Nucleus accumbens (tissue), 56 donors: ENCODE measurements at regions not wholly inside any gene's neighbourhood (a gene's known extent, or its start where the extent isn't known, plus 50 kb on each side); places are given as distances from the start of the nearest gene placed in this dataset.
"Not testable (repeated sequence)": the region's sequence is repeated elsewhere in the genome, so short reads cannot be mapped to it uniquely, and the experiment has no call there.

Experiments
- DNase-seq, 56 donors: peaks; one replicate each; lab custom pipeline; 2025; lab: John Stamatoyannopoulos, UW

DNA sequence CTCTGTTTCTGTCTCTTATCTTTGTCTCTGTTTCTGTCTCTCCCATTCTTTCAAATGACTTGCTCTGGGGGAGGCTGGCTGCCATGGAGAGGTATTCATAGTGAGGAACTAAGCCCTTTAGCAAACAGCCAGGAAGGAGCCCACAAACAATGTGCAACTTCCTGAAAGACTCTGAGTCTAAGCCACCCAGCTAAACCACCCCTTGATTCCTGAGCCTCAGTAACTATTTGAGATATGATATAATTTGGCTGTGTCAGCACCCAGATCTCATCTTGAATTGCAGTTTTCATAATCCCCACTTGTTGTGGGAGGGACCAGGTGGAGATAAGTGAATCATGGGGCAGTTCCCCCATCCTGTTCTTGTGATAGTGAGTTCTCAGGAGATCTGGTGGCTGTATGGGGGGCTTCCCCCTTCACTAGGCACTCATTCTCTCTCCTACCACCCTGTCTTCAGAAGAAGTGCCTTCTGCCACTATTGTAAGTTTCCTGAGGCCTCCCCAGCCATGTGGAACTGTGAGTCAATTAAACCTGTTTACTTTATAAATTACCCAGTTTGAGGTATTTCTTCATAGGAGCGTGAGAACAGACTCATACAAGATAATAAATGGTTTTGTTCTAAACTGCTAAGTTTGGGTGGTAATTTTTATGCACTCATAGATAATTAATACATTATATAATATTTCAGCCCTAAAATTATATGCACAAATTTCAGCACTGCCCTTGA, 121.2 kb upstream of the FOXP2 start:
- no peak for DNase-seq

- no peak for DNase-seq
Measured at GRCh38 chr7:114279901-114280300, 134.7 kb upstream of the FOXP2 start.

- no peak for DNase-seq
Measured at GRCh38 chr7:114273218-114273617, 141.4 kb upstream of the FOXP2 start.

DNA sequence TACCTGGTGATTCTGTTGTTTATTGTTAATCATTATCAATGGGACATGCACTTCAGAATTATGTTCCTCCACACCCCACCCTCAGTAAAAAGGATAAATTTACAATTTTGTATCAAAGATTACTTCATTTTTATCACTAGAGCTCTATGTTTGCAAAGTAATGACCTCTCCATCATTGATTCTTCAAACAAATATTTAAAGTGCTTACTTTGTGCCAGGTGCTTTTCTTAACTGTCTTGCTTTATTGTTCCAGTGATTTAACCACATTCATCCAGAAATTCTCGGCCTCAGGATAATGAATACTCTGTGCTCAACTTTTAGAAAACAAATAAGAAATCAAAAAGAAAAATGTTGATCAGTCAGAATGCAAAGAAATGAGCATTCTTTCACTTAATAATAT, 144.9 kb upstream of the FOXP2 start:
- DNase-seq = no peak

GRCh38 chr7:114267550-114267949, 147.1 kb upstream of the FOXP2 start:
- DNase-seq = not testable (repeated sequence)

DNA sequence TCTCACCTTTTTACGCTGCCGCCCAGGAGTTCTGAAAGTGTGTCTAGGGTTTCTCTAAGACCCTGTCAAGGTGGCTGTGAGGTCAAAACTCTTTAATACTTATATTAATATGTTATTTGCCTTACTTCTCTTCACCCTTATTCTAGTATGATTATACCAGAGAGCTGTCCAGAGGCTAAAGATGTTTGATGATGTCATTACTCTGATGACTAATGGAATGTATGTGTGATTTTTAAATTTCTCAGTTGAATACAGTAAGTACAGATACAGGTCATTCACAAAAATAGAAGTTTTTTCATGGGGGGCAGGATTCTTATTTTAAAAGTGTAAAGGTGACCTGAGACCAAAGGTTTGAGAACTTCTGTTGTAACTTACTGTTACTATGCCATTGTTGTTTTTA, 150.6 kb upstream of the FOXP2 start:
- DNase-seq = no peak

DNA sequence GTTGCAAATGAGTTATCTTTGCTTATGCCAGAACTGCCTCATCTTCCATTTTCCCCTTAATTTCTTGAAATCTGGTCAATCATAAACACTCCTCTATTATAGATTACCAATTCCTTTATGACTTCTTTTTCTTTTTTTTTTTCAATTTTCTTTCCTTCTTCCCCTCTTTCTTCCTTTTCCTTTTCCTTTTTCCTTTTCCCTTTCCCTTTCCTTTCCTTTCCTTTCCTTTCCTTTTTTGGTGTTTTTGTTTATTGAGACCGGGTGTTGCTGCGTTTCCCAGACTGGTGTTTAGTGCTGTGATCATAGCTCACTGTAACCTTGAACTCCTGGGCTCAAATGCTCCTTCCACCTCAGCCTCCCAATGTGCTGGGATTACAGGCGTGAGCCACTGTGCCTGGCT, 151.4 kb upstream of the FOXP2 start:
- DNase-seq = no peak

DNA sequence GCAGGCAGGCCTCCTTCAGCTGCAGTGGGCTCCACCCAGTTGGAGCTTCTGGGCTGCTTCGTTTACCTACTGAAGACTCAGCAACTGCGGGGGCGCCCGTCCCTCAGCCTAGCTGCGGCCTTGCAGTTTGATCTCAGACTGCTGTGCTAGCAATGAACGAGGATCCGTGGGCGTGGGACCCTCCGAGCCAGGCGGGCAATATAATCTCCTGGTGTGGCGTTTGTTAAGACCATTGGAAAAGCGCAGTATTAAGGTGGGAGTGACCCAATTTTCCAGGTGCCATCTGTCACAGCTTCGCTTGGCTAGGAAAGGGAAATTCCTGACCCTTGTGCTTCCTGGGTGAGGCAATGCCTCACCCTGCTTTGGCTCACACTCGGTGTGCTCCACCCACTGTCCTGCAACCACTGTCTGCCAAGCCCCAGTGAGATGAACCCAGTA, 159.2 kb upstream of the FOXP2 start:
- DNase-seq = no peak

GRCh38 chr7:114243646-114244045, 171.0 kb upstream of the FOXP2 start:
- DNase-seq = no peak

- DNase-seq = no peak
Measured at GRCh38 chr7:114242992-114243507, 171.6 kb upstream of the FOXP2 start.

DNA sequence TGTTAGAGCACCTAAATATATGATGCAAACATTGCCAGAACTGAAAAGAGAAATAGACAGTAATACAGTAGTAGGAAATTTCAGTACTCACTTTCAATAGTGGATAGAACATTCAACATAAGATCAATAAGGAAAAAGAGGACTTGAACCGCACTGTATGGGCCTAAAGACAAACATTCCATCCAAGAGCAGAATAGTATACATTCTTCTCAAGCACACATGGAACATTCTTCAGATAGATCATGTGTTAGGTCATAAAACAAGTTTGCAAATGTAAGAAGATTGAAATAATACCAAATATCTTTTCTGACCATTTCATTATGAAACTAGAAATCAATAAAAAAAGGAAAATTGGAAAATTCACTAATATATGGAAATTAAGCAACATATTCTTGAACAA, 185.4 kb upstream of the FOXP2 start:
- DNase-seq = no peak

GRCh38 chr7:114225784-114226183, 188.8 kb upstream of the FOXP2 start:
- DNase-seq = no peak

- DNase-seq = no peak
Measured at GRCh38 chr7:114218283-114218682, 196.3 kb upstream of the FOXP2 start.

DNA sequence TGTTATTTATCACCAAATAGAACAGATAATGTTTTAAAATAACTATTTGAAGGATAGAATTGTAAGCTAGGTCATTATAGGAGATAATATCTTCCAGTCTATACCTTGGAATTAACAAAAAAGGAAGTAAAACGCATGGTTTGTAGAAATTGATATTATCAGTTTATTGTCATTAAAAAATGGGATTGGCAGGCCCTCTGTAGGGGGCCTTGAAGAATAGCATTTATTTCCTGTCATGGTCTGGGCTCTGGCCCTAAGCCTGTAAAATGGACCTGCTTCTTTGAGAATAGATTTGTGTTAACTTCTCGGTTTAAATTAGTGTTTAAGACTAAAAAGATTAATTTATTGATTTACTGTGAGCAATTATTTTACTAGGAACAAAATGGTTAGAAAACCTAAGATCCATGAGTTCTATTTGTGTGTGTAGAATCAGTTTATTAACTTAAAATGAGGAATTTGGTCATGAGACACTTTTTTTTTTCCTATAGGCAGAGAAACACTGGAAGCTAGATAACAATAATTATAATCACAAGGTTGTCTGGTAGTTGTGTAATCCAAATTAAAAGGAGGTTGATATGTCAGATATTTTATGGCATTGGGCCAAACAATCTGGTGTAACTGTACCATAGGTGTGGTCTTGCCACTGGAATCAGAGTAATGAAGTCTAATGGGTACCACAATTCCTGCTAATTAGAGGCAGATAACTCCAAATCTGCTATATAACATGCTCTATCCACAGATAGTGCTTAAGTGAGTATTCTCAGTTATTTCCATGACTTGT, 197.4 kb upstream of the FOXP2 start:
- DNase-seq = no peak

- no peak for DNase-seq
Measured at GRCh38 chr7:114214466-114214865, 200.1 kb upstream of the FOXP2 start.

GRCh38 chr7:114212721-114213429, 201.7 kb upstream of the FOXP2 start:
- no peak for DNase-seq

DNA sequence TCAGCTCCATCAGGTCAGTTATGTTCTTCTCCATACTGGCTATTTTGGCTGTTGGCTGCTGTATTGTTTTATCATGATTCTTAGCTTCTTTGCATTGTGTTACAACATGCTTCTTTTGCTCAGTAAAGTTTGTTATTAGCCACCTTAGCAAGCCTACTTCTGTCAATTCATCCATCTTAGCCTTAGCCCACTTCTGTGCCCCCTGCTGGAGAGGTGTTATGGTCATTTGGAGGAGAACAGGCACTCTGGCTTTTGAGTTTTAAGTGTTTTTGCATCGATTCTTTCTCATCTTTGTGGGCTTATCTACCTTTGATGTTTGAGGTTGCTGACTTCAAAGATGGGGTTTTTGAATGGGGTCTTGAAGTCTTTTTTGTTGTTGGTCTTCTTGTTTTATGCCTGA, 204.6 kb upstream of the FOXP2 start:
- no peak for DNase-seq

DNA sequence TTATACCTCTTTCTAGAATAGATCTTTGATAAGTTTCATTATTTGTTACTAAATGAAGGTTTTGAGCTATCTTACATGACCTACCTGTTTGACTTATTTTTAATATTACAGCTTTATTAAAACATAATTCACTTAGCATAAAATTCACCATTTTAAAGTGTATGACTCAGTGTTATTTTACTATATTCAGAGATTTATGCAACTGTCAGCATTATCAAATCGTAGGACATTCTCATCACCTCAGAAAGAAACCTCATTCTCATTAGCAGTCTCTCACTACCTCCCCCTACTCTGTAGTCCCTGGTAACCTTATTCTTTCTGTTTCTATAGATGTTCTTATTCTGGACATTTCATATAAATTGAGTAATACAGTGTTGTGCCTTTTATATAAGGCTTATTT, 207.9 kb upstream of the FOXP2 start:
- DNase-seq = no peak

GRCh38 chr7:114196517-114196916, 218.1 kb upstream of the FOXP2 start:
- DNase-seq = no peak

GRCh38 chr7:114190387-114190786, 224.2 kb upstream of the FOXP2 start:
- no peak for DNase-seq
